ENCODE measurements at regions not wholly inside any gene's neighbourhood (a gene's known extent, or its start where the extent isn't known, plus 50 kb on each side); places are given as distances from the start of the nearest gene placed in this dataset.

DNA sequence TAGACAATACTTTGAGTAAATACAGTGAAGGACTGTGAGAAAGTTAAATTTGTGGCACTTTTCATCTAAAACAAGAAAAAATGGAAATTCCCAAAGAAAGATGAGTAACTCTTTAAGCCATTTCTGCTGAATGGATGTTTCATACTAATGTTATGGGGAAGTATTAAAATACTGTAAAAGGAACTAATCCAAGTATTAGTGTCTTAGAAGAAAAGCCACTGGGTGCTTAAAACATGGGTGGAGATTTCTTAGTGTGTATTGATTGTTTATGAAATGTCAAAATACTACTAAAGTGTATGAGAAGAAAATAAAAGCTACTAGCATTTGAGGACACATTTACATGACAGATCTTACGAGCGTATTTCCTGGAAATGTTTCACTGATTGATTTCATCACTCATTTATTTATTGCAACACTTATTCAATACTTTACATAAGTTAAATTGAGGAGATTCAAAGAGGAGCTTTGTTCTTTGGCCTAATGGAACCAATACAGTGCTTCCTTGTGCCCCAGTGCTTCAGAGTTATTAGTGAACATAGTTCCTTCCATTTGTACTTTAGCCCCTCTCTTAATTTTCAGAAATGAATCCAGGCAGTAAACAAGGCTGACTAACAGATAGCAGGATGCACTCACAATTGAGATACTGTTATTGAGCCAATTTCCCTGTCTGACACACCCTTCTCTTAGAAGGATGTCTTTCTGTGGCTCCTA is 155.5 kb upstream of the AHR start (continued):
- TF ChIP-seq, protein P1, sequence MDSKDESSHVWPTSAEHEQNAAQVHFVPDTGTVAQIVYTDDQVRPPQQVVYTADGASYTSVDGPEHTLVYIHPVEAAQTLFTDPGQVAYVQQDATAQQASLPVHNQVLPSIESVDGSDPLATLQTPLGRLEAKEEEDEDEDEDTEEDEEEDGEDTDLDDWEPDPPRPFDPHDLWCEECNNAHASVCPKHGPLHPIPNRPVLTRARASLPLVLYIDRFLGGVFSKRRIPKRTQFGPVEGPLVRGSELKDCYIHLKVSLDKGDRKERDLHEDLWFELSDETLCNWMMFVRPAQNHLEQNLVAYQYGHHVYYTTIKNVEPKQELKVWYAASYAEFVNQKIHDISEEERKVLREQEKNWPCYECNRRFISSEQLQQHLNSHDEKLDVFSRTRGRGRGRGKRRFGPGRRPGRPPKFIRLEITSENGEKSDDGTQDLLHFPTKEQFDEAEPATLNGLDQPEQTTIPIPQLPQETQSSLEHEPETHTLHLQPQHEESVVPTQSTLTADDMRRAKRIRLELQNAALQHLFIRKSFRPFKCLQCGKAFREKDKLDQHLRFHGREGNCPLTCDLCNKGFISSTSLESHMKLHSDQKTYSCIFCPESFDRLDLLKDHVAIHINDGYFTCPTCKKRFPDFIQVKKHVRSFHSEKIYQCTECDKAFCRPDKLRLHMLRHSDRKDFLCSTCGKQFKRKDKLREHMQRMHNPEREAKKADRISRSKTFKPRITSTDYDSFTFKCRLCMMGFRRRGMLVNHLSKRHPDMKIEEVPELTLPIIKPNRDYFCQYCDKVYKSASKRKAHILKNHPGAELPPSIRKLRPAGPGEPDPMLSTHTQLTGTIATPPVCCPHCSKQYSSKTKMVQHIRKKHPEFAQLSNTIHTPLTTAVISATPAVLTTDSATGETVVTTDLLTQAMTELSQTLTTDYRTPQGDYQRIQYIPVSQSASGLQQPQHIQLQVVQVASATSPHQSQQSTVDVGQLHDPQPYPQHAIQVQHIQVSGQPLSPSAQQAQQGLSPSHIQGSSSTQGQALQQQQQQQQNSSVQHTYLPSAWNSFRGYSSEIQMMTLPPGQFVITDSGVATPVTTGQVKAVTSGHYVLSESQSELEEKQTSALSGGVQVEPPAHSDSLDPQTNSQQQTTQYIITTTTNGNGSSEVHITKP (CRISPR knock-in tag; IDR thresholded peaks at IDR 0.05; ENCODE audit: low read depth), result 0 out of 2 replicates have a peak, but pooled peaks have one; percentile 55
- TF ChIP-seq FOXP1 (IDR thresholded peaks at IDR 0.05) (peak; percentile 75), FOXP1 (CRISPR knock-in tag; IDR thresholded peaks at IDR 0.05) (peak; percentile 85), ELF3 (CRISPR knock-in tag; IDR thresholded peaks at IDR 0.05) (peak; percentile 92), ZNF10 (CRISPR knock-in tag; IDR thresholded peaks at IDR 0.05; ENCODE audit: borderline replicate concordance, low read depth) (no peak), SOX6 (IDR thresholded peaks at IDR 0.05) (no peak), SOX6 (CRISPR knock-in tag; IDR thresholded peaks at IDR 0.05) (peak; percentile 80), CREB1 (IDR thresholded peaks at IDR 0.05) (no peak), CREB1 (CRISPR knock-in tag; IDR thresholded peaks at IDR 0.05) (peak; percentile 74), ARID2 (CRISPR knock-in tag; IDR thresholded peaks at IDR 0.05; ENCODE audit: borderline replicate concordance) (no peak), ZNF570 (CRISPR knock-in tag; IDR thresholded peaks at IDR 0.05; ENCODE audit: borderline replicate concordance) (no peak), PITX1 (CRISPR knock-in tag; IDR thresholded peaks at IDR 0.05) (no peak), CEBPB (IDR thresholded peaks at IDR 0.05; ENCODE audit: borderline replicate concordance, low read depth, low read length) (peak; percentile 98), GATA4 (IDR thresholded peaks at IDR 0.05; ENCODE audit: borderline replicate concordance, low read depth) (peak; percentile 53; the same call in 1 of the 2 replicates)
- TF ChIP-seq, protein P2, sequence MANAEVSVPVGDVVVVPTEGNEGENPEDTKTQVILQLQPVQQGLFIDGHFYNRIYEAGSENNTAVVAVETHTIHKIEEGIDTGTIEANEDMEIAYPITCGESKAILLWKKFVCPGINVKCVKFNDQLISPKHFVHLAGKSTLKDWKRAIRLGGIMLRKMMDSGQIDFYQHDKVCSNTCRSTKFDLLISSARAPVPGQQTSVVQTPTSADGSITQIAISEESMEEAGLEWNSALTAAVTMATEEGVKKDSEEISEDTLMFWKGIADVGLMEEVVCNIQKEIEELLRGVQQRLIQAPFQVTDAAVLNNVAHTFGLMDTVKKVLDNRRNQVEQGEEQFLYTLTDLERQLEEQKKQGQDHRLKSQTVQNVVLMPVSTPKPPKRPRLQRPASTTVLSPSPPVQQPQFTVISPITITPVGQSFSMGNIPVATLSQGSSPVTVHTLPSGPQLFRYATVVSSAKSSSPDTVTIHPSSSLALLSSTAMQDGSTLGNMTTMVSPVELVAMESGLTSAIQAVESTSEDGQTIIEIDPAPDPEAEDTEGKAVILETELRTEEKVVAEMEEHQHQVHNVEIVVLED (CRISPR knock-in tag; IDR thresholded peaks at IDR 0.05; ENCODE audit: borderline replicate concordance), result no peak
- TF ChIP-seq, protein P3, sequence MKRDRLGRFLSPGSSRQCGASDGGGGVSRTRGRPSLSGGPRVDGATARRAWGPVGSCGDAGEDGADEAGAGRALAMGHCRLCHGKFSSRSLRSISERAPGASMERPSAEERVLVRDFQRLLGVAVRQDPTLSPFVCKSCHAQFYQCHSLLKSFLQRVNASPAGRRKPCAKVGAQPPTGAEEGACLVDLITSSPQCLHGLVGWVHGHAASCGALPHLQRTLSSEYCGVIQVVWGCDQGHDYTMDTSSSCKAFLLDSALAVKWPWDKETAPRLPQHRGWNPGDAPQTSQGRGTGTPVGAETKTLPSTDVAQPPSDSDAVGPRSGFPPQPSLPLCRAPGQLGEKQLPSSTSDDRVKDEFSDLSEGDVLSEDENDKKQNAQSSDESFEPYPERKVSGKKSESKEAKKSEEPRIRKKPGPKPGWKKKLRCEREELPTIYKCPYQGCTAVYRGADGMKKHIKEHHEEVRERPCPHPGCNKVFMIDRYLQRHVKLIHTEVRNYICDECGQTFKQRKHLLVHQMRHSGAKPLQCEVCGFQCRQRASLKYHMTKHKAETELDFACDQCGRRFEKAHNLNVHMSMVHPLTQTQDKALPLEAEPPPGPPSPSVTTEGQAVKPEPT (CRISPR knock-in tag; IDR thresholded peaks at IDR 0.05; ENCODE audit: low read depth), result no peak
- TF ChIP-seq, protein P4, sequence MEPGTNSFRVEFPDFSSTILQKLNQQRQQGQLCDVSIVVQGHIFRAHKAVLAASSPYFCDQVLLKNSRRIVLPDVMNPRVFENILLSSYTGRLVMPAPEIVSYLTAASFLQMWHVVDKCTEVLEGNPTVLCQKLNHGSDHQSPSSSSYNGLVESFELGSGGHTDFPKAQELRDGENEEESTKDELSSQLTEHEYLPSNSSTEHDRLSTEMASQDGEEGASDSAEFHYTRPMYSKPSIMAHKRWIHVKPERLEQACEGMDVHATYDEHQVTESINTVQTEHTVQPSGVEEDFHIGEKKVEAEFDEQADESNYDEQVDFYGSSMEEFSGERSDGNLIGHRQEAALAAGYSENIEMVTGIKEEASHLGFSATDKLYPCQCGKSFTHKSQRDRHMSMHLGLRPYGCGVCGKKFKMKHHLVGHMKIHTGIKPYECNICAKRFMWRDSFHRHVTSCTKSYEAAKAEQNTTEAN (CRISPR knock-in tag; conservative IDR thresholded peaks at IDR 0.05), result peak; percentile 87
- TF ChIP-seq, protein P5, sequence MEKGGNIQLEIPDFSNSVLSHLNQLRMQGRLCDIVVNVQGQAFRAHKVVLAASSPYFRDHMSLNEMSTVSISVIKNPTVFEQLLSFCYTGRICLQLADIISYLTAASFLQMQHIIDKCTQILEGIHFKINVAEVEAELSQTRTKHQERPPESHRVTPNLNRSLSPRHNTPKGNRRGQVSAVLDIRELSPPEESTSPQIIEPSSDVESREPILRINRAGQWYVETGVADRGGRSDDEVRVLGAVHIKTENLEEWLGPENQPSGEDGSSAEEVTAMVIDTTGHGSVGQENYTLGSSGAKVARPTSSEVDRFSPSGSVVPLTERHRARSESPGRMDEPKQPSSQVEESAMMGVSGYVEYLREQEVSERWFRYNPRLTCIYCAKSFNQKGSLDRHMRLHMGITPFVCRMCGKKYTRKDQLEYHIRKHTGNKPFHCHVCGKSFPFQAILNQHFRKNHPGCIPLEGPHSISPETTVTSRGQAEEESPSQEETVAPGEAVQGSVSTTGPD (CRISPR knock-in tag; IDR thresholded peaks at IDR 0.05), result no peak
- TF ChIP-seq, protein P6, sequence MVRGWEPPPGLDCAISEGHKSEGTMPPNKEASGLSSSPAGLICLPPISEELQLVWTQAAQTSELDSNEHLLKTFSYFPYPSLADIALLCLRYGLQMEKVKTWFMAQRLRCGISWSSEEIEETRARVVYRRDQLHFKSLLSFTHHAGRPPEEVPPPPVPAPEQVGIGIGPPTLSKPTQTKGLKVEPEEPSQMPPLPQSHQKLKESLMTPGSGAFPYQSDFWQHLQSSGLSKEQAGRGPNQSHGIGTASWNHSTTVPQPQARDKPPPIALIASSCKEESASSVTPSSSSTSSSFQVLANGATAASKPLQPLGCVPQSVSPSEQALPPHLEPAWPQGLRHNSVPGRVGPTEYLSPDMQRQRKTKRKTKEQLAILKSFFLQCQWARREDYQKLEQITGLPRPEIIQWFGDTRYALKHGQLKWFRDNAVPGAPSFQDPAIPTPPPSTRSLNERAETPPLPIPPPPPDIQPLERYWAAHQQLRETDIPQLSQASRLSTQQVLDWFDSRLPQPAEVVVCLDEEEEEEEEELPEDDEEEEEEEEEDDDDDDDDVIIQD (CRISPR knock-in tag; IDR thresholded peaks at IDR 0.05; ENCODE audit: low read depth), result peak; percentile 88

All from HepG2 (cell line).